Body of pancreas (tissue), 4 donors: ENCODE measurements at regions not wholly inside any gene's neighbourhood (a gene's known extent, or its start where the extent isn't known, plus 50 kb on each side); places are given as distances from the start of the nearest gene placed in this dataset.

Experiments
- ATAC-seq: fragments of 150-250 bp; one replicate; pipeline ENCODE4 v1.9.1; 2016
- DNase-seq, 4 donors: peaks; one replicate each; pipeline ENCODE4 v3.0.0-alpha.2; 2019
- H3K27ac ChIP-seq, 4 donors: fragments of 200-600 bp; sonication (generic); 1 replicate in 3 of 4; 2 replicates in 1 of 4; pipeline versions ENCODE4 v1.5.1 to v1.6.1; 2016 to 2019; ENCODE audit warnings: mild to moderate bottlenecking in 1 of 4, mixed read lengths in 1 of 4, moderate library complexity in 1 of 4
- H3K27me3 ChIP-seq, 2 donors: fragments of 200-600 bp; sonication (generic); one replicate each; pipeline ENCODE4 v1.6.0; 2016; ENCODE audit warnings: mild to moderate bottlenecking in 1 of 2
- H3K36me3 ChIP-seq, 2 donors: fragments of 200-600 bp; sonication (generic); replicated peaks in 1 of 2; 2 replicates each; pipeline ENCODE4 v1.5.1; 2016; ENCODE audit warnings: low read depth in 2 of 2; ENCODE audit not compliant: insufficient read depth in 1 of 2
- H3K4me1 ChIP-seq: fragments of 200-600 bp; sonication (generic); one replicate; pipeline ENCODE4 v1.6.0; 2016
- H3K4me3 ChIP-seq, 2 donors: fragments of 200-600 bp; sonication (generic); 1 replicate in 1 of 2; 2 replicates in 1 of 2; pipeline ENCODE4 v1.5.1; 2016 to 2019
- H3K9me3 ChIP-seq, 3 donors: fragments of 200-600 bp; sonication (generic); 1 replicate in 2 of 3; 2 replicates in 1 of 3; pipeline ENCODE4 v1.5.1; 2016
- POLR2A ChIP-seq, 3 donors: fragments of 450-650 bp; IDR thresholded peaks; one replicate each; pipeline ENCODE4 v1.6.1; 2016; ENCODE audit warnings: antibody characterized with exemption in 3 of 3, mild to moderate bottlenecking in 2 of 3
- WGBS, 2 donors: methylation state at CpG; one replicate each; pipeline ENCODE4 v1.1.5; 2017; 5-methylcytosine and 5-hydroxymethylcytosine counted together
- intact Hi-C: fragments of 100-400 bp; cut with DNase I; formaldehyde crosslinking; loops from one replicate; pipeline ENCODE4 v1.15.1; 2023
- TF ChIP-seq, protein P1 (sequence below), 7 experiments: fragments of 450-650 bp in 4 of 7; fragments of 200-600 bp in 3 of 7; sonication (generic) in 3 of 7; IDR thresholded peaks; one replicate each; pipeline ENCODE4 v1.5.1; 2016 to 2019; ENCODE audit warnings: antibody characterized with exemption in 7 of 7

DNA sequence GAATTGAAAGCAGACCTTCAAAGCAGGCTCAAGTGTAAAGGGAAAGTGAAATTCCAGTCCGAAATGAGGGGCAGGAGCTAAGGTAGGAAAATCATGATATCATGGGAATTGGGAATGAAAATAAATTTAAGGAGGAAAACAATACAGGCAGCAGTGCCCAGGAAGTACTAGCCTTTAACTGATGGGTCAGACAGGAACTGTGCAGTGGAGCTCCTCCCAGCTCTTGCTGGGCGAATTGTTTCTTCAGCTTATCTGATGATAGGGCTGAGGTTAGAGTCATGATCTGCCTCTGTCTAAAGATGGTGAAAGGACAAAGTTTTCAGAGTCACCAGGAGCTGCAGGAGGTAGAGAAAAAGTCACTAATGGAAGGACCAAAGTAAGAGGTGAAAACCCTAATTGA lies 457.9 kb upstream of the PTCHD4 start:
- no peak overlapping the region for H3K4me3 ChIP-seq
- DNase-seq (no peak), ATAC-seq (no peak)
- no peaks in the 10 kb centered on the region for H3K27me3 ChIP-seq
- H3K27ac ChIP-seq: no peak overlapping the region
- TF ChIP-seq, protein P1, sequence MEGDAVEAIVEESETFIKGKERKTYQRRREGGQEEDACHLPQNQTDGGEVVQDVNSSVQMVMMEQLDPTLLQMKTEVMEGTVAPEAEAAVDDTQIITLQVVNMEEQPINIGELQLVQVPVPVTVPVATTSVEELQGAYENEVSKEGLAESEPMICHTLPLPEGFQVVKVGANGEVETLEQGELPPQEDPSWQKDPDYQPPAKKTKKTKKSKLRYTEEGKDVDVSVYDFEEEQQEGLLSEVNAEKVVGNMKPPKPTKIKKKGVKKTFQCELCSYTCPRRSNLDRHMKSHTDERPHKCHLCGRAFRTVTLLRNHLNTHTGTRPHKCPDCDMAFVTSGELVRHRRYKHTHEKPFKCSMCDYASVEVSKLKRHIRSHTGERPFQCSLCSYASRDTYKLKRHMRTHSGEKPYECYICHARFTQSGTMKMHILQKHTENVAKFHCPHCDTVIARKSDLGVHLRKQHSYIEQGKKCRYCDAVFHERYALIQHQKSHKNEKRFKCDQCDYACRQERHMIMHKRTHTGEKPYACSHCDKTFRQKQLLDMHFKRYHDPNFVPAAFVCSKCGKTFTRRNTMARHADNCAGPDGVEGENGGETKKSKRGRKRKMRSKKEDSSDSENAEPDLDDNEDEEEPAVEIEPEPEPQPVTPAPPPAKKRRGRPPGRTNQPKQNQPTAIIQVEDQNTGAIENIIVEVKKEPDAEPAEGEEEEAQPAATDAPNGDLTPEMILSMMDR (IDR thresholded peaks at IDR 0.05): no peak
- no peak for TF ChIP-seq POLR2A (IDR thresholded peaks at IDR 0.05)
- 39 to 46% methylated on average over 2 of the region's 2 CpGs for WGBS, 2 donors
- H3K36me3 ChIP-seq: no peaks in the 10 kb centered on the region
- H3K4me1 ChIP-seq: no peaks in the 10 kb centered on the region
- intact Hi-C loops: no loop called here
- H3K9me3 ChIP-seq: no peaks in the 10 kb centered on the region

DNA sequence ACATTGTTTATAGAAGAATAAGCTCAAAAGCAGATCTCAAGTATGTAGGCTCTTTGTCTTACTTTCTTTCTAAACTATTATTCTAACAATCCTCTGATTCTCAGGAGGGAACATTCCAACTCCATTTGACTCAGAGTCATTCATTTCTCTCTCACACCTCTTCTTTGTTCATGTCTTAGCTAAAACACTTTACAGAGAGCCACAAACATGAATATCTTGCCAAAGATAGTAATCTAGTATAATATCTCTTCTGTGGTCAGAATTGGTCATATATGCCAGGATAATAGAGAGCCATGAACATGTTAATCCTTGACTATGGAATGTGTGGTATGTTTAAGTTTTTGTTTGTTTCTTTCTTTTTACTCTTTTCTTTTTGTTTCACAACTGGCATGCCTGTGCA lies 456.0 kb upstream of the PTCHD4 start:
- Histone ChIP-seq H3K27me3 (no peaks in the 10 kb centered on the region), H3K4me3 (no peak overlapping the region), H3K36me3 (no peaks in the 10 kb centered on the region), H3K9me3 (no peaks in the 10 kb centered on the region), H3K4me1 (no peaks in the 10 kb centered on the region), H3K27ac (no peak overlapping the region)
- DNase-seq: no peak
- no peak for TF ChIP-seq POLR2A (IDR thresholded peaks at IDR 0.05)
- TF ChIP-seq, protein P1 (IDR thresholded peaks at IDR 0.05): no peak
- intact Hi-C loops: no loop called here
- ATAC-seq: no peak

DNA sequence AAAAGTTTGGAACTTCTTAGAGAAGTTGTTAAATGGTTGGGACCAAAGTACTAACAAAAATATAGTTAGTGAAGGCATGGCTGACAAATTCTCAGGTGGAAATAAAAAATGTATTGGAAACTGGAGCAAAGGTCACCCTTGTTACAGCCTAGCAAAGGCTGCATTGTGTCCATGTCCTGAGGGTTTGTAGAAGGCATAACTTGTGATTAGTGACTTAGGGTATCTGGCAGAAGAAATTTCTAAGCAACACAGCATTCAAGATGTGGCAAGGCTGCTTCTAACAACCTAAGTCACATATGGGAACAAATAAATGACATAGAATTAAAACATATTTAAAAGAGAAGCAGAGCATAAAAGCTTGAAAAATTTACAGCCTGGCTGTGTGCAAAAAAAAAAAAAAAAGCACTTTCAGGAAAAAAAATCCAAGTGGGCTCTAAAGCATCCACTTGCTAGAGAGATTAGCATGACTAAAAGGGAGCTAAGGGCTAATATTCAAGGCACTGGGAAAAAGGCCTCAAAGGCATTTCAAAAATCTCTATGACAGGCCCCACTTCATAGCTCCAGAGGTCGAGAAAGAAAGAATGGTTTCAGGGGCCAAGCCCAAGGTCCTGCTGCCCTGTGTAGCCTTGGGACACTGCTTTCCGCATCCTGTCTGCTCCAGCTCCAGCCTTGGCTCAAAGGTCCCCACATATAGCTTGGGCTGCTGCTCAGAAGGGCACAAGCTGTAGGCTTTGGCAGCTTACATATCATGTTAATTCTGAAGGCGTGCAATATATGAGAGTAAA lies 453.2 kb upstream of the PTCHD4 start:
- WGBS, 2 donors: 61 to 64% methylated on average over 3 of the region's 3 CpGs

DNA sequence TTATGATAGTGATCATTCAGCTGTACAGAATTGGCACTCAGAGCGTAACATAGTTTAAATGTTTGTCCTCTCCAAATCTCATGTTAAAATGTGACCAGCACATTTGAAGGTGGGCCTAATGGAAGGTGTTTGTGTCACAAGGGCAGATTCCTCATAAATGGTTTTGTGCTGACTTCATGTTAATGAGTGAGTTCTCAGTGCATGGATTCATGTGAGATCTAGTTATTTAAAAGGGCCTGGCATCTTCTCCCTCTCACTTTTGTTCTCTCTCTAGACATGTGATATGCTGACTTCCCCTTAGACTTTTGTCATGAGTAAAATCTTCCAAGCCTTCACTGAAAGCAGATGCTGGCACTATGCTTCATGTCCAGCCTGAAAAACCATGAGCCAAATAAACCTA lies 452.4 kb upstream of the PTCHD4 start:
- DNase-seq: no peak
- no peak for TF ChIP-seq POLR2A (IDR thresholded peaks at IDR 0.05)
- TF ChIP-seq, protein P1 (IDR thresholded peaks at IDR 0.05): no peak
- H3K9me3 ChIP-seq: no peaks in the 10 kb centered on the region
- no peaks in the 10 kb centered on the region for H3K27me3 ChIP-seq
- H3K4me3 ChIP-seq: no peak overlapping the region
- no peaks in the 10 kb centered on the region for H3K4me1 ChIP-seq
- WGBS, 2 donors: 57 to 65% methylated on average over 1 of the region's 1 CpG
- no peak overlapping the region for H3K27ac ChIP-seq
- no peaks in the 10 kb centered on the region for H3K36me3 ChIP-seq
- intact Hi-C loops: no loop called here
- ATAC-seq: no peak

More for the DNA sequence above, 453.2 kb upstream of the PTCHD4 start:
- H3K27ac ChIP-seq: no peak overlapping the region
- H3K27me3 ChIP-seq: no peaks in the 10 kb centered on the region
- TF ChIP-seq, protein P1 (IDR thresholded peaks at IDR 0.05): no peak
- TF ChIP-seq POLR2A (IDR thresholded peaks at IDR 0.05): no peak
- intact Hi-C loops: no loop called here
- no peaks in the 10 kb centered on the region for H3K4me1 ChIP-seq
- ATAC-seq (no peak), DNase-seq (no peak)
- no peaks in the 10 kb centered on the region for H3K9me3 ChIP-seq
- no peak overlapping the region for H3K4me3 ChIP-seq
- H3K36me3 ChIP-seq: no peaks in the 10 kb centered on the region

DNA sequence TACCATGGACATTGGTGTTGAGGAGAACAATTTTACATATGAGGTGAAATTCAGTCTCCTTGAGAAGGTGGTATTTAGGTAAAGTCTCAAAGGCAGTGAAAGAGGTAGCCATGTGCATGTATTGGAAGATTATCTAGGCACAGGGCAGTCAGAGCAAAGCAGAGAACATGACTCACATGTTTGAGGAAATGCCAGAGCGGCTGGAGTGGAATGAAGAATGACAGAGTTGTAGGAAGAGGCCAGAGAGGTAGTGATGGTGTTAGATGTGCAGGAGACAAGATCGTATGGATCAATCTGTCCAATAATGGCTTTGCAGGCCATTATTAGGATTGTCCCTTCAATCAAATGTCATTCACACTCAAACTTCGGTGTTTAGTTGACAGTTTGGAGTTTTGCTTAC lies 449.4 kb upstream of the PTCHD4 start:
- 40 to 57% methylated on average over 3 of the region's 3 CpGs for WGBS, 2 donors
- DNase-seq (no peak), ATAC-seq (no peak)
- intact Hi-C loops: no loop called here
- H3K27me3 ChIP-seq: no peaks in the 10 kb centered on the region
- TF ChIP-seq, protein P1 (IDR thresholded peaks at IDR 0.05): no peak
- TF ChIP-seq POLR2A (IDR thresholded peaks at IDR 0.05): no peak
- H3K4me1 ChIP-seq: no peaks in the 10 kb centered on the region
- H3K27ac ChIP-seq: no peak overlapping the region
- no peak overlapping the region for H3K4me3 ChIP-seq
- no peaks in the 10 kb centered on the region for H3K9me3 ChIP-seq
- no peaks in the 10 kb centered on the region for H3K36me3 ChIP-seq
